HG02763 (cell line): ENCODE measurements at regions not wholly inside any gene's neighbourhood (a gene's known extent, or its start where the extent isn't known, plus 50 kb on each side); places are given as distances from the start of the nearest gene placed in this dataset.

Source experiments
- ATAC-seq: cut with Tn5 transposase; IDR thresholded peaks from one replicate; pipeline ENCODE4 v1.9.1; 2021; ENCODE audit warnings: mild to moderate bottlenecking, moderate library complexity; ENCODE audit not compliant: unreplicated experiment

GRCh38 chr15:47640901-47641300, 76.4 kb upstream of the SEMA6D start:
- no peak for ATAC-seq

GRCh38 chr15:47644722-47645121, 72.6 kb upstream of the SEMA6D start:
- no peak for ATAC-seq

GRCh38 chr15:47650564-47650963, 66.7 kb upstream of the SEMA6D start:
- ATAC-seq, result no peak

GRCh38 chr15:47652328-47652727, 65.0 kb upstream of the SEMA6D start:
- ATAC-seq, result no peak

- no peak for ATAC-seq
These were observed 64.5 kb upstream of the SEMA6D start for GRCh38 chr15:47652844-47653243.

- no peak for ATAC-seq
These were observed 55.6 kb upstream of the SEMA6D start for GRCh38 chr15:47661661-47662180.

GRCh38 chr15:47663101-47663500, 54.2 kb upstream of the SEMA6D start:
- no peak for ATAC-seq
